NCI-H1694 treated with DMSO at 0.1 percent for 48 hours (cell line): ENCODE measurements at regions not wholly inside any gene's neighbourhood (a gene's known extent, or its start where the extent isn't known, plus 50 kb on each side); places are given as distances from the start of the nearest gene placed in this dataset.

Source experiments
- DNase-seq: peaks from one replicate; lab custom pipeline; 2025; lab: John Stamatoyannopoulos, UW

GRCh38 chr16:9302072-9302471 is 210.6 kb downstream of the HAPSTR1 start:
- no peak for DNase-seq

DNA sequence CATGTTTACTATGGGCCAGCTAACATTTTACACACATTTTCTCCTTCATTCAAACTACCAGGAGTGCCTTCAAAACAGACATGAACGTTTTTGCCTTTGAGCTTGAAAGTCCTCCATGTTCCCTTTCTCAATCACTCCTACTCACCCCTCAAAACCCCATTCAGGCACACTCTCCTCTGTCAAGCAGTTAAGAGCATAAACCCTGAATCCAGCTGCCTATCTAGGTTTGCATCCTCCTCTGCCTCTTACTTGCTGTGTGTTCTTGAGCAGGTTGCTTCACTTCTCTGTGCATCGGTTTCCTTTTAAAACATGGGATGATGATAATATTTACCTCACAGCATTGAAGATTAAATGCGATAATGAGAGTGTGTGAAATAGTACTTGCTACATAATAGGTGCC is 215.3 kb downstream of the HAPSTR1 start:
- no peak for DNase-seq

DNA sequence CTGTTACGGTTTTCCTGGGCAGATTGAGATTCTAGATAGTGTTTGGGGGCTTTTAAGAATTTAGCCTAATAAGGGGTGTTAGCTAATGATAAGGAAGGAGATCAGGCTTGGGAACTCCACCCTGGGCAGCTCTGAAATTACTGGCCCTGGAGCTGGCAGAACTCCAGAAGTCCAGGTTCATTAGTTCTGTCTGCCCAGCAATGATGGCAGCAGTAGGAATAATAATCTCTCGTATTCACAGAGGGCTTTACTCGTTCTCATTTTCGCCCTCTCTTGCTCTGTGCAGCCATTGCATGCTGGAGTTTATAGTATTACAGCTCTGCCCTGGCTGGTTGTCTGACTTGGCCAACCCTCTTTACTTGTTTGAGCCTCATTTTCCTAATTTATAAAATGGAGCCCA is 216.0 kb downstream of the HAPSTR1 start:
- DNase-seq = no peak

GRCh38 chr16:9308356-9308801 is 216.9 kb downstream of the HAPSTR1 start:
- no peak for DNase-seq

DNA sequence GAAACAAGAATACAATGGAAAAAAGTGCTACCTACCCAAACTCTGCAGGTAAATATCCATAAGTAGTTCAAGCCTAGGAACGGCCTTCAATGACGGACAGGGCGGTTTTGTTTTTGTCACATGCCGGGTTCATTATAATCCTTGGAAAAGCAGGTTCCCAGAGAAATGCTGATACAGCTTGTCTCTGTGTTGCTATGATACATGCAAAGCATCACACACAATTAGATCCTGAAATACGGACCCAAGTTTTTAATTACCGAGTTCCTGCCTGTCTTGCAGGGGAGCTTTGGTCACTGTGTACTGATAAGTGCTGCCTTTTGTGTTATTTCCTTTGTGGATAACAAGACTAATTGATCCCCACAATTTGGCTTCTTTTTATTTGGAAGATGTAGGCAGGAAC is 217.4 kb downstream of the HAPSTR1 start:
- DNase-seq = no peak

GRCh38 chr16:9309844-9310243 is 218.4 kb downstream of the HAPSTR1 start:
- DNase-seq = no peak

DNA sequence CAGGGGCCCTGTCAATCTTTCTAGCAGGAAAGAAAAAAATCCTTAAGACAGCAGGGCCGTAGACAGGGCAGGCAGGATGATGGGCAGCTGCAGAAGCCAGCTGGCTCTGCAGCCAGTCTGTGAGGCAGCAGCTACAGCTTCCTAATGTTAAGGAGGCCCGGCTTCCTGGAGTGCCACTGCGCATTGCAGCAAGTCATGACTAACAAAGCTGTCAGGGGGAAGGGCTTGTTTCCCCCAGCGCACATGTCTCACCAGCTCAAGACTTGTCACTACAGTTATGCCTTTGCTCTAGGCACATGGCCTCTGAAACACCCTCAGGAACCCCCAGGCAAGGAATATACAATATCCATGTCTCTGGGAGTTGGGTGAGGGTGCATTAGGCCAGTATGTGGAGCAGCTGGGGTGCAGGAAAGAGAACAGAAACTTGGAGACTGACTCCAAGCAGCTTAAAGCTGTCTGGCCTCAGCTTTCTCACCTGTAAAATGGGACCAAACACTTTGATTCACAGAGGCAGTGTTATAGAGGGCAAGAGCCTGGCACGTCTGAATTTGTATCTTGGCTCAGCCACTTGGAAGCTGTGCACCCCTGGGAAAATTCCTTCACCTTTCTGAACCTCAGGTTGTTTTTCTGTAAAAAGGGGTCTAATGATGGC is 220.0 kb downstream of the HAPSTR1 start:
- no peak for DNase-seq

- DNase-seq = no peak
Measured at GRCh38 chr16:9316008-9316407, 224.6 kb downstream of the HAPSTR1 start.

- no peak for DNase-seq
Measured at GRCh38 chr16:9316615-9317014, 225.2 kb downstream of the HAPSTR1 start.

DNA sequence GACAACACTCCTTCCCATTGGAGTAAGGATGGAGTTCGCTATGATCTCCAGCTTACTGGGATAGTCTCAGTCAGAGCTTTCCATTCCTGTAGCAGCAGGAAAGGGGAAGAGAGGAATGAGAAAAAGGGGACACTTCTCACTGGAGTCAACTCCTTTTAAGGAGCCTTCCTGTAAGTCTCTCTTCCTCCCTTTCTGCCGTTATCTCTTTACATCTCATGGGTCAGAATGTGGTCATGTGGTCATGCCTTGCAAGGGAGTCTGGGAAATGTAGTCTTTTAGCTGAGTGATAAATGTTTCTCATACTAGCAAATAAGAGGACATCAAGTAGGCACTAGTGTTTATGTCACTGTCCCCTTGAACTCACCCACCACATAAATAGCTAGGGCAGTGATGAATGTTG is 227.3 kb downstream of the HAPSTR1 start:
- no peak for DNase-seq

GRCh38 chr16:9322769-9323168 is 231.3 kb downstream of the HAPSTR1 start:
- no peak for DNase-seq

GRCh38 chr16:9323170-9323569 is 231.7 kb downstream of the HAPSTR1 start:
- no peak for DNase-seq

- DNase-seq = no peak
Measured at GRCh38 chr16:9327253-9327652, 235.8 kb downstream of the HAPSTR1 start.

GRCh38 chr16:9328411-9328810 is 237.0 kb downstream of the HAPSTR1 start:
- DNase-seq = no peak

- DNase-seq = no peak
Measured at GRCh38 chr16:9330095-9330494, 238.7 kb downstream of the HAPSTR1 start.

- DNase-seq = no peak
Measured at GRCh38 chr16:9331503-9331902, 240.1 kb downstream of the HAPSTR1 start.

GRCh38 chr16:9332574-9333148 is 241.2 kb downstream of the HAPSTR1 start:
- DNase-seq = no peak

DNA sequence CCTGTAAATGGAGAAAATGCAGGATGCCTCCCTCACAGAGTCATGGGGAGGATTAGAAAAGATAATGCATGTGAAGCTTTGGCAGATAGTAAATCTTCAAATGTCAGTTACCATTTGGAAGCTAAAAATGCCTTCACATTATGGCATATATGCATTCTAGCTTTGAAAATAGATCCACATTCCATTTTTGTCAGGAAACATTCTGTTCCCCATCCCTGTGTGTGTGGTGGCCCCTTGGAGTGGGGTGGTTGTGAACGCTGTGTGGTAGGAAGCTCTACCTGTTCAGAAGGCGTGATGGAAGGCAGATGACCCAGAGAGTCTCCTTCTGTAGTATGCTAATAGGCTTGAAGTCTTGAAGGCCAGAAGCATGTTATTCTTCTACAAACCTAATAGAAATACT is 242.0 kb downstream of the HAPSTR1 start:
- no peak for DNase-seq

DNA sequence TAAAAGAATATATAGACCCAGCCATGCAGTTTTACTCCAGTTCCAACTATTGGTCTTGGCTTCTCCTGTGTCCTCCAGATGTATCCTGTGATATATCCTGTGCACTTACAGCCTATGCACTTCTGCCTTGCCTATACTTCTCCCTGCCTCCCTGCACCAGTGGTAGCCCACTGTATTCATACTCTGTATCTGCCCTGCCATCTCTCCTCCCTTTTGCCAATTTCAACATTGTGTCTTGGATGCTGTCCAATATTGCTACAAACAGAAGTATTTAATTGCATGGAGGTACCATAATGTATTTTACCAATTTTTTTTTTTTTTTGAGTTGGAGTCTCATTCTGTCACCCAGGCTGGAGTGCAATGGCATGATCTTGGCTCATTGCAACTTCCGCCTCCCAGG is 242.7 kb downstream of the HAPSTR1 start:
- no peak for DNase-seq

DNA sequence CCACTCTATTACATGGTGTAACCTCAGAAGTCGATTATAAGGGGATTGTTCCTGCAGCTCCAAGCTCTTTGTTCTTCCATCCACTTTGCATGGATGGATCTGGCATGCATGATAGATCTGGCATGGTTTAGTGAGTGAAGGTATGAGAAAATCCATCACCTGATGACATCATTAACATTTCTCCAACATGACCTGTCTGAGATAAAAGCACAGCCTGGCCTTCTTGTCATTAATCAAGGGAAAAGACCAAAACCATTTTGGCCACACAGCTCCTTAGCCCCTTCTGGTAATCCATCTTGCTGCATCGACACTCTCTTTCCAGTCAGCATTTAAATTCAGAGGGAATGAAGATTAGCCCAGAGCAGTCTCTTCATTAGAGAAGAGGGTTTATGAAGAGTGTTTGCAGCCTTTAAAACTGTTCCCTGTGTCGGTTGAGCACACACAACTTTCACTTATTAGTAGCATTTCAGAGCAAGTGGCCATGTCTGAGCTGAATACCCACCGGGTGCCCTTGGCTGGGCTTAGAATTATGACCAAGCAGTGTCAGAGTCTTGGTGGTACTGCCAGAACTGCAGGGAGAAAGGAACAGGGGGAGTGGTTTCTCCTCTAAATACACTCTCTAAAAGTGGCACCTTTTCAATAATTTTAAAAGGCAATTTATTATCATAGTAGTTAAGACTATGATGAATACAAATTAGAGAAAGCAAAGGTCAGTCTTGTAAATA is 246.0 kb downstream of the HAPSTR1 start:
- DNase-seq = no peak

GRCh38 chr16:9338068-9338467 is 246.6 kb downstream of the HAPSTR1 start:
- DNase-seq = no peak

GRCh38 chr16:9338510-9338909 is 247.1 kb downstream of the HAPSTR1 start:
- no peak for DNase-seq

DNA sequence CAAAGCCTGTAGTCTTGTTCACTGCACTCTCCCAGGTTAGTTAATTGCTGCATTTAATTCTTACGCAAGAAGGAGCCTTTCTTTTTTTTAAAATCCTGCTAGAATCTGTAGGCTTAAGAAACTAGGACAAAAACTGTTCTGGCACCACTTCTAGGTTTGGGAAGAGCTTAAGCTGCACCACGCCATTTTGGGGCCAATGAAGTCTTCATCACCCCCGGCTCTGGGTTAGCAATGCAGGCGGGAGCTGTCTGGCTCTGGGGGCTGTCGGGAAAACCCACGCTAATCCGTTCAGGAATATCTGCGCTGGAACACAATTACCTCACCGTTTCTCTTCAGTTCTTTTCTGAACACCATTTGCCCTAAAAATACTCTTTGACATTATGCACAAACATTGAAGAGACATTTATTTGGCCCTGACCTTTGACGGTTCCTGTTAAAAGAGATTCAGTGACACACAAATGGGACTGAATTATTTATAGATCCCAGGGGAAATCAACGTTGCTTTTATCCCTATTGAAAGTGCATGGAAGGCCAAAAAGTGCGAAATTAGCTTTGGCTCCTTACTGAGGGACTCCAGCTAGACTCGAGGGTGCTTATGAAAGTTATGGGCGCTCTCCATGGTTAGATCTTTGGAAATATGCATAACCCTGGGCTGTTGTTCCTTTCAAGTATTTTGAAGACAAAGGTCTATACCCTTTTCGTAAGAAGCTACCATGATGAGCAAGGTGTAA is 249.2 kb downstream of the HAPSTR1 start:
- DNase-seq = no peak
